ENCODE measurements at regions not wholly inside any gene's neighbourhood (a gene's known extent, or its start where the extent isn't known, plus 50 kb on each side); places are given as distances from the start of the nearest gene placed in this dataset.

GRCh38 chr13:22789916-22790315 is 390.9 kb upstream of the SGCG start:
- DNase-seq = no peak
- Histone ChIP-seq H3K9ac (ENCODE audit: extremely low read depth, insufficient read length, low read length) (no peak overlapping the region), H2AFZ (ENCODE audit: low read length) (no peak overlapping the region), H2BK5ac (ENCODE audit: insufficient read length, low read length) (no peak overlapping the region), H2BK120ac (ENCODE audit: low read depth, low read length, poor library complexity, severe bottlenecking) (no peak overlapping the region), H4K20me1 (ENCODE audit: control insufficient read depth, insufficient read depth, insufficient read length) (no peaks in the 10 kb centered on the region), H2AK5ac (ENCODE audit: insufficient read length, low read length) (no peak overlapping the region), H3K23ac (ENCODE audit: insufficient read length, low read depth, low read length) (no peak overlapping the region), H4K5ac (ENCODE audit: insufficient read length, low read depth, low read length) (no peak overlapping the region), H3K79me2 (ENCODE audit: insufficient read depth, low read length) (no peaks in the 10 kb centered on the region), H3K56ac (ENCODE audit: insufficient read length, low read depth, low read length) (no peak overlapping the region), H3T11ph (ENCODE audit: low read length) (no peak overlapping the region), H2BK15ac (ENCODE audit: low read depth, low read length) (no peak overlapping the region), H3K23me2 (ENCODE audit: insufficient read length, low read depth, low read length, poor library complexity, severe bottlenecking) (no peaks in the 10 kb centered on the region), H3K9me3 (ENCODE audit: control insufficient read depth, low read depth, low read length) (no peaks in the 10 kb centered on the region), H4K8ac (replicated peaks; ENCODE audit: insufficient read length, low read depth, low read length) (no peak overlapping the region), H3K4me2 (ENCODE audit: insufficient read depth, insufficient read length, low read length) (no peak overlapping the region), H2BK12ac (ENCODE audit: insufficient read length, low read depth, low read length) (no peak overlapping the region), H3K4me1 (ENCODE audit: insufficient read depth, low read length) (no peaks in the 10 kb centered on the region), H2BK20ac (ENCODE audit: low read depth, low read length, poor library complexity, severe bottlenecking) (no peak overlapping the region), H3K79me1 (ENCODE audit: insufficient read depth, low read depth, low read length, poor library complexity, severe bottlenecking) (no peaks in the 10 kb centered on the region), H3K14ac (ENCODE audit: insufficient read depth, low read length) (no peak overlapping the region), H3K18ac (ENCODE audit: insufficient read length, low read depth, low read length) (no peak overlapping the region), H4K91ac (ENCODE audit: insufficient read length, low read depth, low read length) (no peak overlapping the region), H3K4ac (ENCODE audit: low read depth, low read length) (no peak overlapping the region), H3K27me3 (ENCODE audit: insufficient read depth, low read length) (no peaks in the 10 kb centered on the region; the same call in 1 of the 2 replicates), H3K27ac (ENCODE audit: insufficient read length, low read depth, low read length) (no peak overlapping the region)
- Mint-ChIP-seq H3K36me3 (ENCODE audit: insufficient read depth in 1 of 3, low read depth in 3 of 3) (no peaks in the 10 kb centered on the region), H3K27me3 (ENCODE audit: low read depth) (peaks cover 2% of the 10 kb centered on the region; the same call in 1 of the 2 replicates), H3K9me3 (no peaks in the 10 kb centered on the region; a peak in 1 of 5 replicates), H3K4me3 (no peak overlapping the region), H3K4me1 (peaks cover 10% of the 10 kb centered on the region in 2 experiments), H3K27ac (no peak overlapping the region)
- TF ChIP-seq, protein P1, sequence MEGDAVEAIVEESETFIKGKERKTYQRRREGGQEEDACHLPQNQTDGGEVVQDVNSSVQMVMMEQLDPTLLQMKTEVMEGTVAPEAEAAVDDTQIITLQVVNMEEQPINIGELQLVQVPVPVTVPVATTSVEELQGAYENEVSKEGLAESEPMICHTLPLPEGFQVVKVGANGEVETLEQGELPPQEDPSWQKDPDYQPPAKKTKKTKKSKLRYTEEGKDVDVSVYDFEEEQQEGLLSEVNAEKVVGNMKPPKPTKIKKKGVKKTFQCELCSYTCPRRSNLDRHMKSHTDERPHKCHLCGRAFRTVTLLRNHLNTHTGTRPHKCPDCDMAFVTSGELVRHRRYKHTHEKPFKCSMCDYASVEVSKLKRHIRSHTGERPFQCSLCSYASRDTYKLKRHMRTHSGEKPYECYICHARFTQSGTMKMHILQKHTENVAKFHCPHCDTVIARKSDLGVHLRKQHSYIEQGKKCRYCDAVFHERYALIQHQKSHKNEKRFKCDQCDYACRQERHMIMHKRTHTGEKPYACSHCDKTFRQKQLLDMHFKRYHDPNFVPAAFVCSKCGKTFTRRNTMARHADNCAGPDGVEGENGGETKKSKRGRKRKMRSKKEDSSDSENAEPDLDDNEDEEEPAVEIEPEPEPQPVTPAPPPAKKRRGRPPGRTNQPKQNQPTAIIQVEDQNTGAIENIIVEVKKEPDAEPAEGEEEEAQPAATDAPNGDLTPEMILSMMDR (conservative IDR thresholded peaks at IDR 0.05) = no peak
- WGBS (ENCODE audit: extremely low coverage, insufficient read length, low lambda C conversion rate) = no CpG with 5 or more reads among the region's 3 CpGs
